ENCODE measurements at regions not wholly inside any gene's neighbourhood (a gene's known extent, or its start where the extent isn't known, plus 50 kb on each side); places are given as distances from the start of the nearest gene placed in this dataset.

- TF ChIP-seq REST (IDR thresholded peaks at IDR 0.05; ENCODE audit: insufficient read depth in 1 of 2, low read depth in 2 of 2, low read length in 1 of 2) (no peak), CTCF (IDR thresholded peaks at IDR 0.05) (no peak), POLR2AphosphoS5 (IDR thresholded peaks at IDR 0.05; ENCODE audit: low read depth, low read length) (no peak), SIN3A (IDR thresholded peaks at IDR 0.05; ENCODE audit: borderline replicate concordance, insufficient read depth, low read depth, low read length) (no peak), TCF7L2 (IDR thresholded peaks at IDR 0.05; ENCODE audit: low read depth, low read length) (no peak)
These were observed 276.8 kb upstream of the HSF2 start for GRCh38 chr6:122122686-122123085.

All from Panc1 (cell line).